Tibial nerve (tissue), 4 donors: ENCODE measurements at regions not wholly inside any gene's neighbourhood (a gene's known extent, or its start where the extent isn't known, plus 50 kb on each side); places are given as distances from the start of the nearest gene placed in this dataset.

Experiments used
- CTCF ChIP-seq, 5 experiments: fragments of 200-600 bp in 3 of 5; fragments of 450-650 bp in 2 of 5; sonication (generic) in 3 of 5; IDR thresholded peaks; one replicate each; pipeline ENCODE4 v1.5.1; 2016 to 2019; ENCODE audit warnings: antibody characterized with exemption in 5 of 5, mild to moderate bottlenecking in 3 of 5, moderate library complexity in 2 of 5
- EP300 ChIP-seq, 2 donors: sonication (generic); formaldehyde crosslinking; IDR thresholded peaks; one replicate each; pipeline ENCODE4 v1.6.1; 2017; ENCODE audit warnings: antibody characterized with exemption in 2 of 2, mild to moderate bottlenecking in 1 of 2
- POLR2A ChIP-seq, 2 donors: fragments of 450-650 bp; IDR thresholded peaks; one replicate each; pipeline ENCODE4 v1.6.1; 2017; ENCODE audit warnings: antibody characterized with exemption in 2 of 2, mild to moderate bottlenecking in 2 of 2, moderate library complexity in 2 of 2

DNA sequence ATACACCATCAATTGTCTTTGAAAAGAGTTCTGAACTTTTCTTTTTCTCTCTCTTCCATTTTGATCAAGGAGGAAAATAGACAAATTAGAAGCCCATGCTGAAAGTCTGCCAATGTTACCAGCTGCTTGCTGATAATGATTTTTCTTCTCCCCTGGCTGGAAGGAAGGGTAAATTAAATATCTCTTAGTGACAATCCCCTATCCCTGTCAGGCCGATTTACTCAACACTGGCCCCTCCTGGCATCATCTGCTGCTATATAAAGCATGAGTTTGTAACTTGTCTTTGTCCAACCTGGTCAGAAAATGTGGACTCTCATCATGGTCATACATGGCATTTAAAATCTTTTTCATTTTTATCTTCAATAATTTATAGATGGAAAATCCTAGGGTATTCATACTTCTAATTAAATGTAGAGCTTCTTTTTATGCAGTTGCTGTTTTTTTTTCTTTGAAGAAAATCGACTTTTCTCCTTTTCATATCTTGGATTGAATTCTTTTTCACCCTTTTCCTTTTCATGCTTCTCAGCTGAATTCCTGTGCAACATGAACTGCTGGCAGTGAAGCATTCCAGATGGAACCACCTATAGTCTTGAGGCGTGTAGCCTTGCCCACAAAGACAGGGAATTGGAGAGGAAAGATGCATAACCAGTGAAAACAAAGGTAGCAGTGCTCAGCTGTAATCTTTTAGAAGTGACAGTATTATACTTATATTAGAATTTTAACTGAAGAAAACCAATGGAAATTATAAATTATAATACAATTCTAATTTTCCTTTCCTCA is 214.7 kb upstream of the PTGFR start:
- no peak for TF ChIP-seq POLR2A (IDR thresholded peaks at IDR 0.05)
- TF ChIP-seq EP300 (IDR thresholded peaks at IDR 0.05), result no peak
- no peak for TF ChIP-seq CTCF (IDR thresholded peaks at IDR 0.05)
